ENCODE measurements at regions not wholly inside any gene's neighbourhood (a gene's known extent, or its start where the extent isn't known, plus 50 kb on each side); places are given as distances from the start of the nearest gene placed in this dataset.
A peak's percentile ranks its signal among the peaks of the same experiment; 100 is the strongest.

- no peak for DNase-seq (ENCODE audit: low read depth)
Observed at GRCh38 chr5:174191076-174191475, 145.6 kb downstream of the NSG2 start.

- DNase-seq (ENCODE audit: low read depth), result no peak
Observed at GRCh38 chr5:174191850-174192655, 146.5 kb downstream of the NSG2 start.

- DNase-seq (ENCODE audit: low read depth), result no peak
Observed at GRCh38 chr5:174192901-174193300, 147.4 kb downstream of the NSG2 start.

GRCh38 chr5:174195517-174195916 lies 150.0 kb downstream of the NSG2 start:
- no peak for DNase-seq (ENCODE audit: low read depth)

GRCh38 chr5:174197929-174198328 lies 152.4 kb downstream of the NSG2 start:
- DNase-seq (ENCODE audit: low read depth), result no peak

- peak; percentile 26 for DNase-seq (ENCODE audit: low read depth)
Observed at GRCh38 chr5:174198541-174198940, 153.0 kb downstream of the NSG2 start.

- no peak for DNase-seq (ENCODE audit: low read depth)
Observed at GRCh38 chr5:174202996-174203395, 157.5 kb downstream of the NSG2 start.

- DNase-seq (ENCODE audit: low read depth), result no peak
Observed at GRCh38 chr5:174204535-174205313, 159.2 kb downstream of the NSG2 start.

GRCh38 chr5:174205939-174206338 lies 160.4 kb downstream of the NSG2 start:
- DNase-seq (ENCODE audit: low read depth), result no peak

- no peak for DNase-seq (ENCODE audit: low read depth)
Observed at GRCh38 chr5:174210596-174211276, 165.2 kb downstream of the NSG2 start.

GRCh38 chr5:174211277-174211626 lies 165.7 kb downstream of the NSG2 start:
- DNase-seq (ENCODE audit: low read depth), result no peak

- no peak for DNase-seq (ENCODE audit: low read depth)
Observed at GRCh38 chr5:174217527-174217926, 172.0 kb downstream of the NSG2 start.

- DNase-seq (ENCODE audit: low read depth), result no peak
Observed at GRCh38 chr5:174218162-174218561, 172.7 kb downstream of the NSG2 start.

- no peak for DNase-seq (ENCODE audit: low read depth)
Observed at GRCh38 chr5:174220417-174220816, 174.9 kb downstream of the NSG2 start.

GRCh38 chr5:174221436-174221835 lies 175.9 kb downstream of the NSG2 start:
- no peak for DNase-seq (ENCODE audit: low read depth)

- no peak for DNase-seq (ENCODE audit: low read depth)
Observed at GRCh38 chr5:174221946-174222345, 176.4 kb downstream of the NSG2 start.

GRCh38 chr5:174222891-174223290 lies 177.4 kb downstream of the NSG2 start:
- DNase-seq (ENCODE audit: low read depth), result no peak

GRCh38 chr5:174223355-174223754 lies 177.8 kb downstream of the NSG2 start:
- no peak for DNase-seq (ENCODE audit: low read depth)

- no peak for DNase-seq (ENCODE audit: low read depth)
Observed at GRCh38 chr5:174229068-174229467, 183.6 kb downstream of the NSG2 start.

- DNase-seq (ENCODE audit: low read depth), result peak; percentile 95
Observed at GRCh38 chr5:174229514-174230370, 184.2 kb downstream of the NSG2 start.

GRCh38 chr5:174231956-174232487 lies 186.5 kb downstream of the NSG2 start:
- peak; percentile 92 for DNase-seq (ENCODE audit: low read depth)
